Activated naive CD4-positive, alpha-beta T cell treated with anti-CD3 and anti-CD28 coated beads, Interleukin-2, amount 50 U/mL, for 24 hours (primary cell): ENCODE measurements at regions not wholly inside any gene's neighbourhood (a gene's known extent, or its start where the extent isn't known, plus 50 kb on each side); places are given as distances from the start of the nearest gene placed in this dataset.
"Not testable (repeated sequence)": the region's sequence is repeated elsewhere in the genome, so short reads cannot be mapped to it uniquely, and the experiment has no call there.

Source experiments
- H3K27ac Mint-ChIP-seq: one replicate; pipeline ENCODE4 v1.8.0; 2021; ENCODE audit warnings: mild to moderate bottlenecking, mixed read lengths
- H3K27me3 Mint-ChIP-seq: one replicate; pipeline ENCODE4 v1.8.0; 2021; ENCODE audit warnings: mixed read lengths
- H3K36me3 Mint-ChIP-seq: one replicate; pipeline ENCODE4 v1.8.0; 2021; ENCODE audit warnings: mixed read lengths
- H3K4me1 Mint-ChIP-seq: one replicate; pipeline ENCODE4 v1.8.0; 2021; ENCODE audit warnings: mixed read lengths
- H3K4me3 Mint-ChIP-seq: one replicate; pipeline ENCODE4 v1.8.0; 2021; ENCODE audit warnings: mild to moderate bottlenecking, mixed read lengths
- H3K9me3 Mint-ChIP-seq: one replicate; pipeline ENCODE4 v1.8.0; 2021; ENCODE audit warnings: mixed read lengths

- H3K27ac Mint-ChIP-seq, result no peak overlapping the region
- H3K36me3 Mint-ChIP-seq, result no peaks in the 10 kb centered on the region
- no peaks in the 10 kb centered on the region for H3K27me3 Mint-ChIP-seq
- H3K4me1 Mint-ChIP-seq, result no peaks in the 10 kb centered on the region
- H3K4me3 Mint-ChIP-seq, result no peak overlapping the region
- peaks cover 19% of the 10 kb centered on the region for H3K9me3 Mint-ChIP-seq
Measured at GRCh38 chr6:67854098-67854497, 781.0 kb upstream of the ADGRB3 start.

DNA sequence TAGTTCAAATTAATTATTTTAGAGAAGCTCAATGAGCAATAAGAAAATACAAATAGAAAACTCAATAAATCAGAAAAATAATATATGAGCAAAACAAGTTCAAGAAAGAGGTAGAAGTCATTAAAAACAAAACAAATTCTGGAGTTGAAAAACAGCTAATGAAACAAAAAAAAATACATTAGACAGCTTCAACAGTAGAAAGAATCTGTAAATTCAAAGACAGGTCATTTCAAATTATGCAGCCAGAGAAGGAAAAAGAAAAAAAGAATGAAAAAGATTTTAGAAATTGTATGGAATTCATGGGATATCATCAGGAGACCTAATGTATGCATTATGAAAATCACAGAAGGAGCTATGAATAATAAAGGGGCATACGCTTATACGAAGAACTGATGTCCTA is 795.3 kb upstream of the ADGRB3 start:
- Mint-ChIP-seq H3K27me3 (no peaks in the 10 kb centered on the region), H3K4me1 (no peaks in the 10 kb centered on the region), H3K4me3 (no peak overlapping the region), H3K9me3 (peaks cover 17% of the 10 kb centered on the region), H3K27ac (no peak overlapping the region), H3K36me3 (no peaks in the 10 kb centered on the region)

DNA sequence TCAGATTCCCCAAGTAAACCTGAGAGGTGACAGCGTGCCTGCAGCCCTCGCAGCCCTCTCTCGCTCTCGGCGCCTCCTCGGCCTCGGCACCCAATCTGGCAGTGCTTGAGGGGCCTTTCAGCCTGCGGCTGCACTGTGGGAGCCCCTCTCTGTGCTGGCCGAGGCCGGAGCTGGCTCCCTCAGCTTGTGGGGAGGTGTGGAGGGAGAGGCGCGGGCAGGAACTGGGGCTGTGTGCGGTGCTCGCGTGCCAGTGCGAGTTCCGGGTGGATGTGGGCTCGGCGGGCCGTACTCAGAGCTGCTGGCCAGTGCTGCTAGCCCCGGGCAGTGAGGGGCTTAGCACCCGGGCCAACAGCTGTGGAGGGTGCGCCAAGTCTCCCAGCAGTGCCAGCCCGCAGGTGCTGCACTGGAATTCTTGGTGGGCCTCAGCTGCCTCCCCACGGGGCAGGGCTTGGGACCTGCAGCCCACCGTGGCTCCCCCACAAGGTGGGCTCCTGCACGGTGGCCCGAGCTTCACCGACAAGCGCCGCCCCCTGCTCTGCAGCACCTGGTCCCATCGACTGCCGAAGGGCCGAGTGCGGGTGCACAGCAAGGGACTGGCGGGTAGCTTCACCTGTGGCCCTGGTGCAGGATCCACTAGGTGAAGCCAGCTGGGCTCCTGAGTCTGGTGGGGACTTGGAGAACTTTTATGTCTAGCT is 809.7 kb upstream of the ADGRB3 start:
- Mint-ChIP-seq H3K4me3 (no peak overlapping the region), H3K36me3 (no peaks in the 10 kb centered on the region), H3K9me3 (peaks cover 3% of the 10 kb centered on the region), H3K27me3 (no peaks in the 10 kb centered on the region), H3K4me1 (no peaks in the 10 kb centered on the region), H3K27ac (no peak overlapping the region)

- Mint-ChIP-seq H3K4me3 (no peak overlapping the region), H3K4me1 (no peaks in the 10 kb centered on the region), H3K27ac (no peak overlapping the region), H3K36me3 (no peaks in the 10 kb centered on the region), H3K9me3 (peaks cover 12% of the 10 kb centered on the region), H3K27me3 (no peaks in the 10 kb centered on the region)
Measured at GRCh38 chr6:67818322-67818721, 816.8 kb upstream of the ADGRB3 start.

DNA sequence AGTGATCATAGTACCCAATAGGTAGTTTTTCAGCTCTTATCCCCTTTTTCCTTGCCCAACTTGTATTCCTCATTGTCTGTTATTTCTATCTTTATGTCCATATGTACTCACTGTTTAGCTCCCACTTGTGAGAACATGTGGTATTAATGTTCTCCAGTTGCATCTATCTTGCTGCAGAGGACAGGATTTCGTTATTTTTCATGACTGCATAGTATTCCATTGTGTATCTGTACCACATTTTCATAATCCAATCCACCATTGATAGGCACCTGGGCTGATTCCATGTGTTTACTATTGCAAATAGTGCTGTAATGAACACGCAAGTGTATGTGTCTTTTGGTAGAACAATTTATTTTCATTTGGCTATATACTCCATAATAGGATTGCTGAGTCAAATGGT is 819.5 kb upstream of the ADGRB3 start:
- peaks cover 22% of the 10 kb centered on the region for H3K9me3 Mint-ChIP-seq
- H3K4me1 Mint-ChIP-seq, result no peaks in the 10 kb centered on the region
- H3K27me3 Mint-ChIP-seq, result no peaks in the 10 kb centered on the region
- no peak overlapping the region for H3K4me3 Mint-ChIP-seq
- no peaks in the 10 kb centered on the region for H3K36me3 Mint-ChIP-seq
- no peak overlapping the region for H3K27ac Mint-ChIP-seq

- Mint-ChIP-seq H3K4me3 (no peak overlapping the region), H3K4me1 (no peaks in the 10 kb centered on the region), H3K27me3 (no peaks in the 10 kb centered on the region), H3K27ac (no peak overlapping the region), H3K36me3 (no peaks in the 10 kb centered on the region), H3K9me3 (peaks cover 22% of the 10 kb centered on the region)
Measured at GRCh38 chr6:67814262-67814661, 820.8 kb upstream of the ADGRB3 start.

DNA sequence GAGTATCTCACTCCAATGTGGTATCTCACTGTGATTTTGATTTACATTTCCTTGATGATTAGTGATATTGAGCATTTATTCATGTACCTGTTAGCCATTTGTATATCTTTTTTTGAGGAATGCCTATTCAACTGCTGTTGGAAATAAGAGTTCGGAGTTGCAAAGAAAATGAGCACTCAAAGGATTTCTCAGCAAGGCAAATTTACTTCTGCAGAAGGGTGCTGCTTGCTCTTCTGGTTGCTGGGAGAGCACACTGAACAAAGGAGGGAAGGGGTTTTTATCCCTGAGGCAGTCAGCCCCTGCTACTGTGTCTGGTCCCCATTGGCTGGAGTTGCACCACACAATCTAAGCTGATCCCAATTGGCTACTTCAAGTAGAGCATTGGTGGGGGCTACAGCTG is 822.4 kb upstream of the ADGRB3 start:
- Mint-ChIP-seq H3K36me3 (no peaks in the 10 kb centered on the region), H3K4me3 (no peak overlapping the region), H3K4me1 (no peaks in the 10 kb centered on the region), H3K27ac (no peak overlapping the region), H3K9me3 (peaks cover 22% of the 10 kb centered on the region), H3K27me3 (no peaks in the 10 kb centered on the region)

GRCh38 chr6:67812125-67812524 is 823.0 kb upstream of the ADGRB3 start:
- Mint-ChIP-seq H3K36me3 (no peaks in the 10 kb centered on the region), H3K27me3 (no peaks in the 10 kb centered on the region), H3K4me3 (no peak overlapping the region), H3K9me3 (peaks cover 22% of the 10 kb centered on the region), H3K27ac (no peak overlapping the region), H3K4me1 (no peaks in the 10 kb centered on the region)

DNA sequence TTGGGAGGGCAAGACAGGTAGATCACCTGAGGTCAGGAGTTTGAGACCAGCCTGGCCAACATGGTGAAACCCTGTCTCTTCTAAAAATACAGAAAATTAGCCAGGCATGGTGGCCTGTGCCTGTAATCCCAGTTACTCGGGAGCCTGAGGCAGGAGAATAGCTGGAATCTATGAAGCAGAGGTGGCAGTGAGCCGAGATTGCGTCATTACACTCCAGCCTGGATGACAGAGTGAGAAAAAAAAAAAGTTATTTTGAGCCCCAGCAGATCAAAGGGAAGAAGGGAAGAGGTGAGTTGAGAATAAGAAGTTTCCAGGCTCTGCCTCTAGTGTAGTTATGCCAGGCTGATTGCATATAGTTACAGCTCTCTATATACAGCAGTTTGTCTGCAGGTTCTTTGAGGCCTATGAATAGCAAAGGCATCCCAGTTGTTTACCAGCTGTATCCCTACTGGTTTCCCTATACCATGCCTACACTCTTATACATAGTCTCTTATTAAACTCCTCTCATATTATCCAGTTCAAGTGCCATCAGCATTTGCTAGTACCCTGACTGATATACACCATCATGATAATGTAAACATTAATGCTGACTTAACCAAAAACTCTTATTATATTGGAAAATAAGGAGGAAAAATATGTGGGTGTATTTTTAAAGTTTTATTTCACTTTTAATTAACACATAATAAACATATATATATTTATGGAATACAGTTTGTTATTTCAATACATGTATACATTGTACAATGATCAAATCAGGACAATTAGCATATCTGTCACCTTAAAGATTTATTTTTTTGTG is 823.6 kb upstream of the ADGRB3 start:
- peaks cover 22% of the 10 kb centered on the region for H3K9me3 Mint-ChIP-seq
- no peaks in the 10 kb centered on the region for H3K4me1 Mint-ChIP-seq
- H3K36me3 Mint-ChIP-seq, result no peaks in the 10 kb centered on the region
- no peak overlapping the region for H3K4me3 Mint-ChIP-seq
- H3K27ac Mint-ChIP-seq, result no peak overlapping the region
- H3K27me3 Mint-ChIP-seq, result no peaks in the 10 kb centered on the region

DNA sequence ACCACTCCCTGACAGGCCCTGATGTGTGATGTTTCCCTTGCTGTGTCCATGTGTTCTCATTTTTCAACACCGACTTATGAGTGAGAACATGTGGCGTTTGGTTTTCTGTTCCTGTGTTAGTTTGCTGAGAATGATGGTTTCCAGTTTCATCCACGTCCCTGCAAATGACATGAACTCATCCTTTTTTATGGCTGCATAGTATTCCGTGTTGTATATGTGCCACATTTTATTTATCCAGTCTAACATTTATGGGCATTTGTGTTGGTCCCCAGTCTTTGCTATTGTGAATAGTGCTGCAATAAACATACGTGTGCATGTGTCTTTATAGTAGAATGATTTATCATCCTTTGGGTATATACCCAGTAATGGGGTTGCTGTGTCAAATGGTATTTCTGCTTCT is 830.3 kb upstream of the ADGRB3 start:
- not testable (repeated sequence) for H3K36me3 Mint-ChIP-seq, H3K27ac Mint-ChIP-seq, H3K27me3 Mint-ChIP-seq, H3K4me3 Mint-ChIP-seq, H3K4me1 Mint-ChIP-seq
- H3K9me3 Mint-ChIP-seq, result peaks cover 14% of the 10 kb centered on the region

DNA sequence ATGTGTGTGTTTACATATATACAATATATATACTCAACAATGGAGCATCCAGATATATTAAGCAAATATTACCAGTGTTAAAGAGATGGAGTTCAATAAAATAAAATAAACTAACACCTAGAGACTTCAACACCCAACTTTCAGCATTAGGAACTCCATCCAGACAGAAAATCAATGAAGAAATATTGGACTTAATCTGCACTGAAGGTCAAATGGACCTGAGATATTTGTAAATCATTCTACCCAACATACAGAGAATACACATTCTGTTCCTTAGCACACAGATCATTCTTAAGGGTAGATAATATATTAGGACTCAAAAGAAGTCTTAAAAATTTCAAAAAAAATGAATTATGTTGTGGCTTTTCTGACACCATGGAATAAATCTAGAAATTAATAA is 832.3 kb upstream of the ADGRB3 start:
- H3K9me3 Mint-ChIP-seq, result peaks cover 14% of the 10 kb centered on the region
- H3K36me3 Mint-ChIP-seq, result no peaks in the 10 kb centered on the region
- no peak overlapping the region for H3K27ac Mint-ChIP-seq
- no peaks in the 10 kb centered on the region for H3K27me3 Mint-ChIP-seq
- no peaks in the 10 kb centered on the region for H3K4me1 Mint-ChIP-seq
- H3K4me3 Mint-ChIP-seq, result no peak overlapping the region

- Mint-ChIP-seq H3K9me3 (no peaks in the 10 kb centered on the region), H3K36me3 (no peaks in the 10 kb centered on the region), H3K4me3 (no peak overlapping the region), H3K27ac (no peak overlapping the region), H3K27me3 (no peaks in the 10 kb centered on the region), H3K4me1 (no peaks in the 10 kb centered on the region)
Measured at GRCh38 chr6:67792996-67793395, 842.1 kb upstream of the ADGRB3 start.

DNA sequence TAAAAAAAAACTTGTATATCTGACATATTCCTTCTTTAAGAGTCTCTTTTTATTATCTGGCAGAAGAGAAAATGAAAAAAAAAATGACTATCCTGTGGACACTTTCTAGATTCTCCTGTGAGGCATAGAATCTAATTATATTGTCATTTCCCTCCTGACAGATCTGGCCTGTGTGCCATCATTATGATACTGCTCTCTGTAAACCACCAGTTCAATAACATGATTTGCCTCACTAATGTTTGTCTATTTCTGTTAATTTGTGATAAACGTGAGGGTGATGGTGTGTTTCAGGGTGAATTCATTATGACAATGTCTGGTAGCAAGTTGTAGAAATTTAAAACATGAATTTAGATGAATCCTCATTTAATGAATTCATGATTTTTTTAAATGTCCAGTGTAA is 844.5 kb upstream of the ADGRB3 start:
- H3K4me3 Mint-ChIP-seq, result no peak overlapping the region
- no peaks in the 10 kb centered on the region for H3K36me3 Mint-ChIP-seq
- H3K27ac Mint-ChIP-seq, result no peak overlapping the region
- no peaks in the 10 kb centered on the region for H3K9me3 Mint-ChIP-seq
- no peaks in the 10 kb centered on the region for H3K4me1 Mint-ChIP-seq
- H3K27me3 Mint-ChIP-seq, result no peaks in the 10 kb centered on the region

DNA sequence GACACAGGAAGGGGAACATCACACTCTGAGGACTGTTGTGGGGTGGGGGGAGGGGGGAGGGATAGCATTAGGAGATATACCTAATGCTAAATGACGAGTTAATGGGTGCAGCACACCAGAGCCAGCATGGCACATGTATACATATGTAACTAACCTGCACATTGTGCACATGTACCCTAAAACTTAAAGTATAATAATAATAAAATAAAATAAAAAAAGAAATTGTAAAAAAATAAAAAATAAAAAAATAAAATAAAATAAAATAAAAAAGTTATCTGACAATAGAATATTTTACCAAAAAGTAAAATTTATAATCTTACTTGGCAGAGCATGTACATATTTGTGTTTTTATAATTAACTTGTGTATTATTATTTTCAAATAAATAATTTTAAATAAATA is 848.0 kb upstream of the ADGRB3 start:
- H3K27ac Mint-ChIP-seq, H3K36me3 Mint-ChIP-seq, H3K27me3 Mint-ChIP-seq, H3K9me3 Mint-ChIP-seq, H3K4me1 Mint-ChIP-seq, H3K4me3 Mint-ChIP-seq: not testable (repeated sequence)

DNA sequence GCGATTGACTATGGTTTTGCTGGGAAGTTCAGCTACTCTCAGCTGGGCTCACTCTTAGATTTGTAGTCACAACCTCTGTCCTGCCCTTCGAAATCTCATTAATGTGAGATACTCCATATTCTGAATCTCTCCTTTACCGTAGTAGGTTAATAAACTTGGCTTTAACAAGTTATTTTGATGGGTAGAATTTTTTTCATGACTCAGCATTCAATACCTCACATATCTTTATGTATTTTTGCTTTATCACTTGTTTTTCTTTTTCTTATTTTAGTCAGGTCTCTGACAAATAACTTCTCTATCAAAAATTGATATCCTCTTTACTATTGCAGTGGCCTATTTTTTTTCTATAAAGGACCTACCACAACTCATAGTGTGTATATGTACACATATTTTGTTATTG is 855.2 kb upstream of the ADGRB3 start:
- H3K9me3 Mint-ChIP-seq, result no peaks in the 10 kb centered on the region
- no peaks in the 10 kb centered on the region for H3K4me1 Mint-ChIP-seq
- no peaks in the 10 kb centered on the region for H3K36me3 Mint-ChIP-seq
- H3K27me3 Mint-ChIP-seq, result no peaks in the 10 kb centered on the region
- H3K27ac Mint-ChIP-seq, result no peak overlapping the region
- no peak overlapping the region for H3K4me3 Mint-ChIP-seq

- Mint-ChIP-seq H3K4me3 (no peak overlapping the region), H3K27me3 (no peaks in the 10 kb centered on the region), H3K4me1 (no peaks in the 10 kb centered on the region), H3K36me3 (no peaks in the 10 kb centered on the region), H3K27ac (no peak overlapping the region), H3K9me3 (peaks cover 4% of the 10 kb centered on the region)
Measured at GRCh38 chr6:67775333-67775732, 859.7 kb upstream of the ADGRB3 start.

DNA sequence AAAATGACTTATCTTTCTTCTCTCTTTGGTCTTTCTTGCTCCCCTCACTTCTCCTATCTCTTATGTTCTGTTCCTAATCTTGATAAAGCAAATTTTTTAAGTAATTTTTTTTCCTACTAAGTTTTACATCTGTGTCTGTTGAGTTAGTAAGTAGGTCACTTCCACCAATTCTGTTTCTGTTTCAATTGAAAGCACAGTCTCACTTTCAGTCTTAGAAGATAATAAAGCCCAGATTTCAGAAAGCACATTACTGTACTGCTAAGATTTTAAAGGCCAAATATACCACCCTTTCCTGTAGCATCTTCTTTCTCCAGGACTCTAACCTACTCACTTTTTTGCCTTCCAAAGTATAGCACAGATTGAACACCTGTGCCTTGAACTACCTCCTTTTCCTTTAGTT is 866.1 kb upstream of the ADGRB3 start:
- Mint-ChIP-seq H3K27me3 (no peaks in the 10 kb centered on the region), H3K4me1 (no peaks in the 10 kb centered on the region), H3K36me3 (no peaks in the 10 kb centered on the region), H3K4me3 (no peak overlapping the region), H3K9me3 (peaks cover 10% of the 10 kb centered on the region), H3K27ac (no peak overlapping the region)
